ENCODE measurements at regions not wholly inside any gene's neighbourhood (a gene's known extent, or its start where the extent isn't known, plus 50 kb on each side); places are given as distances from the start of the nearest gene placed in this dataset.

GRCh38 chr9:99590410-99590809, 231.3 kb upstream of the NR4A3 start:
- TF ChIP-seq POLR2AphosphoS5 (IDR thresholded peaks at IDR 0.05; ENCODE audit: low read depth) (no peak), SPI1 (IDR thresholded peaks at IDR 0.05; ENCODE audit: borderline replicate concordance, low read depth) (no peak), REST (IDR thresholded peaks at IDR 0.05; ENCODE audit: insufficient replicate concordance, low read depth) (no peak), GABPA (IDR thresholded peaks at IDR 0.05; ENCODE audit: low read depth) (no peak)
- TF ChIP-seq, protein P1, sequence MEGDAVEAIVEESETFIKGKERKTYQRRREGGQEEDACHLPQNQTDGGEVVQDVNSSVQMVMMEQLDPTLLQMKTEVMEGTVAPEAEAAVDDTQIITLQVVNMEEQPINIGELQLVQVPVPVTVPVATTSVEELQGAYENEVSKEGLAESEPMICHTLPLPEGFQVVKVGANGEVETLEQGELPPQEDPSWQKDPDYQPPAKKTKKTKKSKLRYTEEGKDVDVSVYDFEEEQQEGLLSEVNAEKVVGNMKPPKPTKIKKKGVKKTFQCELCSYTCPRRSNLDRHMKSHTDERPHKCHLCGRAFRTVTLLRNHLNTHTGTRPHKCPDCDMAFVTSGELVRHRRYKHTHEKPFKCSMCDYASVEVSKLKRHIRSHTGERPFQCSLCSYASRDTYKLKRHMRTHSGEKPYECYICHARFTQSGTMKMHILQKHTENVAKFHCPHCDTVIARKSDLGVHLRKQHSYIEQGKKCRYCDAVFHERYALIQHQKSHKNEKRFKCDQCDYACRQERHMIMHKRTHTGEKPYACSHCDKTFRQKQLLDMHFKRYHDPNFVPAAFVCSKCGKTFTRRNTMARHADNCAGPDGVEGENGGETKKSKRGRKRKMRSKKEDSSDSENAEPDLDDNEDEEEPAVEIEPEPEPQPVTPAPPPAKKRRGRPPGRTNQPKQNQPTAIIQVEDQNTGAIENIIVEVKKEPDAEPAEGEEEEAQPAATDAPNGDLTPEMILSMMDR (IDR thresholded peaks at IDR 0.05; ENCODE audit: insufficient read depth, low read length), result no peak
- DNase-seq (ENCODE audit: low read depth in 1 of 2, low spot score in 1 of 2), result no peak
- Histone ChIP-seq H3K27me3 (ENCODE audit: insufficient read depth, poor library complexity, severe bottlenecking) (no peaks in the 10 kb centered on the region), H3K4me3 (replicated peaks; ENCODE audit: insufficient read depth, low read length) (no peak overlapping the region), H3K27ac (replicated peaks) (peak overlapping the region; percentile 65)

GRCh38 chr9:99590840-99591239, 230.8 kb upstream of the NR4A3 start:
- DNase-seq (ENCODE audit: low read depth in 1 of 2, low spot score in 1 of 2), result peak; percentile 38 to 64

GRCh38 chr9:99591770-99592169, 229.9 kb upstream of the NR4A3 start:
- Histone ChIP-seq H3K27ac (replicated peaks) (no peak overlapping the region), H3K4me3 (replicated peaks; ENCODE audit: insufficient read depth, low read length) (no peak overlapping the region), H3K27me3 (ENCODE audit: insufficient read depth, poor library complexity, severe bottlenecking) (no peaks in the 10 kb centered on the region)
- TF ChIP-seq, protein P1 (IDR thresholded peaks at IDR 0.05; ENCODE audit: insufficient read depth, low read length), result no peak
- no peak for TF ChIP-seq SPI1 (IDR thresholded peaks at IDR 0.05; ENCODE audit: borderline replicate concordance, low read depth)
- TF ChIP-seq POLR2AphosphoS5 (IDR thresholded peaks at IDR 0.05; ENCODE audit: low read depth), result no peak
- TF ChIP-seq GABPA (IDR thresholded peaks at IDR 0.05; ENCODE audit: low read depth), result no peak
- TF ChIP-seq REST (IDR thresholded peaks at IDR 0.05; ENCODE audit: insufficient replicate concordance, low read depth), result no peak
- no peak for DNase-seq (ENCODE audit: low read depth in 1 of 2, low spot score in 1 of 2)

More at GRCh38 chr9:99590840-99591239, 230.8 kb upstream of the NR4A3 start:
- no peak overlapping the region for H3K4me3 ChIP-seq (replicated peaks; ENCODE audit: insufficient read depth, low read length)
- peak overlapping the region; percentile 65 for H3K27ac ChIP-seq (replicated peaks)
- no peaks in the 10 kb centered on the region for H3K27me3 ChIP-seq (ENCODE audit: insufficient read depth, poor library complexity, severe bottlenecking)
- TF ChIP-seq SPI1 (IDR thresholded peaks at IDR 0.05; ENCODE audit: borderline replicate concordance, low read depth) (peak; percentile 100), POLR2AphosphoS5 (IDR thresholded peaks at IDR 0.05; ENCODE audit: low read depth) (no peak), GABPA (IDR thresholded peaks at IDR 0.05; ENCODE audit: low read depth) (no peak)

DNA sequence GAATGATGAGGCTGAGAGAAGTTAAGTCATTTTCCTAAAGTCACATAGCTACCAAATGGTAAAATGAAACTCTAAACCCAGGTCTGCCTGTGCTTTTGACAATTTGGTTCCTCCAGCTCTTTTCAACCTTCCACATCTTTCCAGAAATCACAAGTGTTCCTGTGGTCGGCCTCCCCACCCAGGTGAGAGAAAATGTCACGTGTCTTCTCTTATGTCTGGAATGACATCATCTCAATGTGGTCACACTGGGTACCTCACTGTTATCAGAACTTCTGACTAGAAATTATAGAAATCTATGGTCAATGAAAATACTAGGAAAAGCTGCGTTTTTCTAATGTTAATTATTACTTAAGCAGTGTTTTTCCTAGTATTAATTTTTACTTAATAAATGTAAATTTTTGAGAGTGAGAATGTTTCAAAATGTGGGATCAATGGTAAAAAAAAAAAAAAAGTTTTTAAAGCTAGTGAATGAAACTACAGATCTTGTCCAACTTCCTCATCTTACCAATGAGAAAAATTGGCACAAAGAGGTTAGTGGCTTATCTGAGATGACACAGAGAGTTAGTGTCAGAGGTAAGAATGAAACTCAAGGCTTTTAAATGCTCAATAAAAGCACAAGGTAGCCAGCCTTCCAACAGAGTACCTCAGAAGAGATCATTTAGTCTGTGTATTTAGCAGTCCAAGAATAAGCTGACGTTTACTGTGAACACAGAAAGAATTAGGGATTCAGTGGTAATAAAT, 228.7 kb upstream of the NR4A3 start:
- TF ChIP-seq SPI1 (IDR thresholded peaks at IDR 0.05; ENCODE audit: borderline replicate concordance, low read depth) (no peak), REST (IDR thresholded peaks at IDR 0.05; ENCODE audit: insufficient replicate concordance, low read depth) (no peak), GABPA (IDR thresholded peaks at IDR 0.05; ENCODE audit: low read depth) (no peak), POLR2AphosphoS5 (IDR thresholded peaks at IDR 0.05; ENCODE audit: low read depth) (no peak)
- TF ChIP-seq, protein P1 (IDR thresholded peaks at IDR 0.05; ENCODE audit: insufficient read depth, low read length), result no peak
- H3K27ac ChIP-seq (replicated peaks), result no peak overlapping the region
- no peak overlapping the region for H3K4me3 ChIP-seq (replicated peaks; ENCODE audit: insufficient read depth, low read length)
- no peaks in the 10 kb centered on the region for H3K27me3 ChIP-seq (ENCODE audit: insufficient read depth, poor library complexity, severe bottlenecking)
- no peak for DNase-seq (ENCODE audit: low read depth in 1 of 2, low spot score in 1 of 2)

Measured in HL-60 (cell line).